ENCODE measurements at regions not wholly inside any gene's neighbourhood (a gene's known extent, or its start where the extent isn't known, plus 50 kb on each side); places are given as distances from the start of the nearest gene placed in this dataset.

DNA sequence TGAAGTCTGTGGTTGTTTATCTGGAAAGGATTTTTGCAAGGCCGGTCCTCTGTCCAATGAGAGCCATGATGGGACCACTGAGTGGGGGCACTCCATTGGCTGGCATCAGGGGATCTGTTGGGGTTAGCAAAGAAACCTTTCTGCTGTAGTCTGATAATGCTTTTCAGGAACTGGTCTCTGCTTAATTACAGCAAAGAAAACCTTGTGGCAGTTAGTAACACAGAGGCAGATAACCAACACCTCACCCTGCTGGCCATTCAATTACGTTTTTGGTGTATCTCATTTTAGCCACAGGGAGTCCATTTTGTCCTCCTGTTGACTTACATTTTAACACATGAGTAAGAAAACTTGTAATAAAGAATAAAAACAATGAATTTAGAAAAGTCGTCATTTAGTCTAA lies 629.3 kb upstream of the MDGA2 start:
- Mint-ChIP-seq H3K9me3 (no peaks in the 10 kb centered on the region), H3K4me3 (no peak overlapping the region), H3K27me3 (ENCODE audit: low read depth) (no peaks in the 10 kb centered on the region), H3K36me3 (ENCODE audit: insufficient read depth in 1 of 3, low read depth in 3 of 3) (no peaks in the 10 kb centered on the region; a peak in 1 of 7 replicates), H3K4me1 (peaks cover 0 to 6% of the 10 kb centered on the region in 2 experiments; a peak in 2 of 4 replicates), H3K27ac (no peak overlapping the region)
- Histone ChIP-seq H3K4ac (ENCODE audit: low read depth, low read length) (no peak overlapping the region), H4K20me1 (ENCODE audit: control insufficient read depth, insufficient read depth, insufficient read length) (no peaks in the 10 kb centered on the region), H3K79me2 (ENCODE audit: insufficient read depth, low read length) (no peaks in the 10 kb centered on the region), H3K4me2 (ENCODE audit: insufficient read depth, insufficient read length, low read length) (no peak overlapping the region), H3K4me1 (ENCODE audit: insufficient read depth, low read length) (no peaks in the 10 kb centered on the region), H2AK5ac (ENCODE audit: insufficient read length, low read length) (no peak overlapping the region), H2BK20ac (ENCODE audit: low read depth, low read length, poor library complexity, severe bottlenecking) (no peak overlapping the region), H2BK12ac (ENCODE audit: insufficient read length, low read depth, low read length) (no peak overlapping the region), H3K9me3 (ENCODE audit: control insufficient read depth, low read depth, low read length) (no peaks in the 10 kb centered on the region), H3K23ac (ENCODE audit: insufficient read length, low read depth, low read length) (no peak overlapping the region), H4K5ac (ENCODE audit: insufficient read length, low read depth, low read length) (no peak overlapping the region), H3K27me3 (ENCODE audit: insufficient read depth, low read length) (no peaks in the 10 kb centered on the region), H3K18ac (ENCODE audit: insufficient read length, low read depth, low read length) (no peak overlapping the region), H3K27ac (ENCODE audit: insufficient read length, low read depth, low read length) (no peak overlapping the region), H2BK15ac (ENCODE audit: low read depth, low read length) (no peak overlapping the region), H3K79me1 (ENCODE audit: insufficient read depth, low read depth, low read length, poor library complexity, severe bottlenecking) (no peaks in the 10 kb centered on the region), H3K9ac (ENCODE audit: extremely low read depth, insufficient read length, low read length) (no peak overlapping the region), H3K14ac (ENCODE audit: insufficient read depth, low read length) (no peak overlapping the region), H2BK120ac (ENCODE audit: low read depth, low read length, poor library complexity, severe bottlenecking) (no peak overlapping the region), H2AFZ (ENCODE audit: low read length) (no peak overlapping the region), H4K91ac (ENCODE audit: insufficient read length, low read depth, low read length) (no peak overlapping the region), H3K23me2 (ENCODE audit: insufficient read length, low read depth, low read length, poor library complexity, severe bottlenecking) (no peaks in the 10 kb centered on the region), H4K8ac (replicated peaks; ENCODE audit: insufficient read length, low read depth, low read length) (no peak overlapping the region), H3T11ph (ENCODE audit: low read length) (no peak overlapping the region), H3K56ac (ENCODE audit: insufficient read length, low read depth, low read length) (no peak overlapping the region), H2BK5ac (ENCODE audit: insufficient read length, low read length) (no peak overlapping the region)
- DNase-seq, result no peak
- no CpG with 5 or more reads among the region's 3 CpGs for WGBS (ENCODE audit: extremely low coverage, insufficient read length, low lambda C conversion rate)
- TF ChIP-seq, protein P1, sequence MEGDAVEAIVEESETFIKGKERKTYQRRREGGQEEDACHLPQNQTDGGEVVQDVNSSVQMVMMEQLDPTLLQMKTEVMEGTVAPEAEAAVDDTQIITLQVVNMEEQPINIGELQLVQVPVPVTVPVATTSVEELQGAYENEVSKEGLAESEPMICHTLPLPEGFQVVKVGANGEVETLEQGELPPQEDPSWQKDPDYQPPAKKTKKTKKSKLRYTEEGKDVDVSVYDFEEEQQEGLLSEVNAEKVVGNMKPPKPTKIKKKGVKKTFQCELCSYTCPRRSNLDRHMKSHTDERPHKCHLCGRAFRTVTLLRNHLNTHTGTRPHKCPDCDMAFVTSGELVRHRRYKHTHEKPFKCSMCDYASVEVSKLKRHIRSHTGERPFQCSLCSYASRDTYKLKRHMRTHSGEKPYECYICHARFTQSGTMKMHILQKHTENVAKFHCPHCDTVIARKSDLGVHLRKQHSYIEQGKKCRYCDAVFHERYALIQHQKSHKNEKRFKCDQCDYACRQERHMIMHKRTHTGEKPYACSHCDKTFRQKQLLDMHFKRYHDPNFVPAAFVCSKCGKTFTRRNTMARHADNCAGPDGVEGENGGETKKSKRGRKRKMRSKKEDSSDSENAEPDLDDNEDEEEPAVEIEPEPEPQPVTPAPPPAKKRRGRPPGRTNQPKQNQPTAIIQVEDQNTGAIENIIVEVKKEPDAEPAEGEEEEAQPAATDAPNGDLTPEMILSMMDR (conservative IDR thresholded peaks at IDR 0.05), result peak; percentile 31; the same call in 1 of the 3 replicates

Data from H9 (cell line).